BLaER1 treated with 17β-estradiol and CSF1 and Interleukin-3, amounts not matched to agents 10 nM and 100 nM (cell line): ENCODE measurements at regions not wholly inside any gene's neighbourhood (a gene's known extent, or its start where the extent isn't known, plus 50 kb on each side); places are given as distances from the start of the nearest gene placed in this dataset.

Experiments
- H3K27ac ChIP-seq, 11 experiments: shearing (Covaris generic); formaldehyde crosslinking; 2 replicates each; pipeline ENCODE4 v1.8.1; 2022
- H3K27me3 ChIP-seq, 11 experiments: shearing (Covaris generic); formaldehyde crosslinking; 2 replicates each; pipeline ENCODE4 v1.8.1; 2022
- H3K36me3 ChIP-seq, 11 experiments: shearing (Covaris generic); formaldehyde crosslinking; 2 replicates each; pipeline ENCODE4 v1.8.1; 2022
- H3K4me1 ChIP-seq, 10 experiments: shearing (Covaris generic); formaldehyde crosslinking; 2 replicates each; pipeline ENCODE4 v1.8.1; 2022
- H3K4me2 ChIP-seq, 11 experiments: shearing (Covaris generic); formaldehyde crosslinking; 2 replicates each; pipeline ENCODE4 v1.8.1; 2022
- H3K4me3 ChIP-seq, 10 experiments: shearing (Covaris generic); formaldehyde crosslinking; 2 replicates each; pipeline ENCODE4 v1.8.1; 2022
- H3K9ac ChIP-seq, 11 experiments: shearing (Covaris generic); formaldehyde crosslinking; 2 replicates each; pipeline ENCODE4 v1.8.1; 2022
- H3K9me3 ChIP-seq, 11 experiments: shearing (Covaris generic); formaldehyde crosslinking; replicated peaks in 1 of 11; 2 replicates each; pipeline ENCODE4 v1.8.1; 2022
- H4K20me1 ChIP-seq, 11 experiments: shearing (Covaris generic); formaldehyde crosslinking; 2 replicates each; pipeline ENCODE4 v1.8.1; 2022
- Cebpa-rat ChIP-seq, 11 experiments: shearing (Covaris generic); IDR thresholded peaks; 2 replicates each; pipeline ENCODE4 v1.8.1; 2022

DNA sequence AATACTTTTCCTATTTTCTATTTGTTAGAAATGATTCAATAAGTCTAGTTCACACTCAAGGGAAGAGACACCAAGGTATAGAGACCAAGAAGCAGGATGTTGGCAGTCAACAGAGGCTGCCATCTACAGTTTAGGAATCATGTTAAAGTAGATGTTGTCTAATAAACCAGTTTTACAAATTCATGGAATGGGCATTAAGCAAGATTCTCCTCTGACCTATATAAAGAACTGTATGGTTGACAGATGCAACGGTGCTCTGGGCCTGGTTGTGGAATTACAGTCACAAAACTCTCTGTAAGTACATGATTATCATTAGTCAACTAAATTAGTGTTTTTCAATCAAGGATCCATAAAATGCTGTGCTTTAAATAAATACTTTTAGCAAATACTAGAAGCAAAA lies 475.1 kb downstream of the NAV3 start:
- H3K4me3 ChIP-seq, result no peak overlapping the region
- no peak overlapping the region for H3K9ac ChIP-seq
- no peak overlapping the region for H3K4me2 ChIP-seq
- no peaks in the 10 kb centered on the region for H4K20me1 ChIP-seq
- H3K36me3 ChIP-seq, result no peaks in the 10 kb centered on the region
- H3K27me3 ChIP-seq, result no peaks in the 10 kb centered on the region
- H3K9me3 ChIP-seq, result no peaks in the 10 kb centered on the region
- H3K27ac ChIP-seq, result no peak overlapping the region
- TF ChIP-seq Cebpa-rat (IDR thresholded peaks at IDR 0.05), result no peak
- H3K4me1 ChIP-seq, result no peaks in the 10 kb centered on the region

DNA sequence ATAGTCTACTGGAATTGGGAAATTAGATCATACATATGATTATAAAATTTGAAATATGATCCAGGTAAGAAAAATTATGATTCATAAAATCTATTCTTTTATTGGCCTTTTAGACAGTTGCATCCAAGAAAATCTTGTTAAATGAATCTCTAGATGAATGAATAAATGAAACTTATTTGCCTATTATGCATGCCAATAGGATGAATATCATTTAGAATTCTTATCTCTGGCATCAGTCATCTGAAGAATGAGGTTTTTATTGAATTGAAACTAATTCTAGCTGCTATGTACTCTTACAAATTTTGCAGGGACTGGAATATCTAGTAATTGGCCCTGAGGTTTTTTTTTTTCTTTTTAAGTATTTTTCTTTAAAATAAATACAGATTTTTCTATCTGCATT lies 475.5 kb downstream of the NAV3 start:
- no peaks in the 10 kb centered on the region for H3K36me3 ChIP-seq
- TF ChIP-seq Cebpa-rat (IDR thresholded peaks at IDR 0.05), result no peak
- H3K4me2 ChIP-seq, result no peak overlapping the region
- no peaks in the 10 kb centered on the region for H3K27me3 ChIP-seq
- H3K27ac ChIP-seq, result no peak overlapping the region
- no peaks in the 10 kb centered on the region for H3K9me3 ChIP-seq
- no peaks in the 10 kb centered on the region for H3K4me1 ChIP-seq
- no peak overlapping the region for H3K4me3 ChIP-seq
- no peak overlapping the region for H3K9ac ChIP-seq
- H4K20me1 ChIP-seq, result no peaks in the 10 kb centered on the region

DNA sequence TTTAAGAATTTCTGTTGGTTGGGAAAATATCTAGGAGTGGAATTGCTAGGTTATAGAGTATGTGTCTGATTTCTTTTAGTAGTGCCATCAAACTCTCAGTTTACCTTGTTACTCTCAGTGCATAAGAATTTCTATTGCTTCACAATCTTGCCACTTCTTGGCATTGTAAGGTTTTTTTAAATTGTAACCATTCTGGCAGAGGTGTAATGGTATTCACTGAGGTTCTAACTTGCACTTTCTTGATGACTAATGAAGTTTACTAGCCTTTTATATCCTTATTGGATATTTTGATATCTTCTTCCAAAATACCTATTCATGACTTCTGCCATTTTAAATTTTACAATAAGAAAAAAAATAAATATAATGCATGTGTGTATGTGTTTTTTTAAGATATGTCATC lies 478.0 kb downstream of the NAV3 start:
- H3K27me3 ChIP-seq, result no peaks in the 10 kb centered on the region
- TF ChIP-seq Cebpa-rat (IDR thresholded peaks at IDR 0.05), result no peak
- no peak overlapping the region for H3K9ac ChIP-seq
- no peaks in the 10 kb centered on the region for H3K9me3 ChIP-seq
- H3K4me3 ChIP-seq, result no peak overlapping the region
- no peaks in the 10 kb centered on the region for H3K36me3 ChIP-seq
- H3K4me2 ChIP-seq, result no peak overlapping the region
- no peak overlapping the region for H3K27ac ChIP-seq
- no peaks in the 10 kb centered on the region for H4K20me1 ChIP-seq
- H3K4me1 ChIP-seq, result no peaks in the 10 kb centered on the region

DNA sequence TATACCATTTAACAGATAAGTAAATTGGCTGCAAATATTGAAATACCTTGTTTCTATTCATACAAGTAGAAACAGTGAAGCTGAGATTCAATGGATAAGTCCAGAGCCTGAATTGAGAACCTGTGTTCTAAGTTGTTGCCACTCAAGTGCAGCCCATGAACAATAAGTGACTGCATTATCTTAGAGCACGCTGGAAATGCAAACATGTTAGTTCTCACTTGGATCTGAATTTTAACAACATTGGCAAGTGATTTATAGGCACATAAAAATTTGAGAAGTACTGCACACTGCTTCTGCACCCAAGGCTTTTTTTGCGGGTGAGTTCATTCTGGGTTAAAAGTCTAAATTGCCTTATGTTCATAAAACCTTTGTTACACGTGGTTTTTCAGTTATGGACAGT lies 484.3 kb downstream of the NAV3 start:
- H3K27ac ChIP-seq, result no peak overlapping the region
- TF ChIP-seq Cebpa-rat (IDR thresholded peaks at IDR 0.05), result no peak
- H3K27me3 ChIP-seq, result no peaks in the 10 kb centered on the region
- no peaks in the 10 kb centered on the region for H3K4me1 ChIP-seq
- no peak overlapping the region for H3K9ac ChIP-seq
- no peaks in the 10 kb centered on the region for H3K36me3 ChIP-seq
- H3K4me2 ChIP-seq, result no peak overlapping the region
- no peaks in the 10 kb centered on the region for H3K9me3 ChIP-seq
- no peak overlapping the region for H3K4me3 ChIP-seq
- no peaks in the 10 kb centered on the region for H4K20me1 ChIP-seq

DNA sequence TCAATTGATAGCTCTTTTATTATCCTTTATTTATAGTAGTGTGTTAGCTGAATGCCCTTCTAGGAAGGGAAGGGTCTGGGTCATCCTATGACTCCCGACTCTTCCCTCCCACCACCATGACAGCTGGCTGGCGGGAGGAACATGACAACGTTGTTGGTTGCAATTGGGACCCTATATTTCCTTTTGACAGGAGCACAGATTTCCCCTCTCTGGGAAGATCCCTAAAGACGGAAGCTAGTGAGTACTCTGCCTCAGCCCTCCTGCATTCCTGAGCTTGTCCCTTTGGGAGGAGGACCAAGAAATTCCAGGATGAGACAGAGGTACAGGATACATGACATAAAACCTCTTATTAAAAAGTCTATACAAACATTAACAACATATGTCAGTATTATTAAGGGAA lies 485.4 kb downstream of the NAV3 start:
- Histone ChIP-seq H3K9ac (no peak overlapping the region), H3K27me3 (no peaks in the 10 kb centered on the region), H3K36me3 (no peaks in the 10 kb centered on the region), H3K4me3 (no peak overlapping the region), H3K4me2 (no peak overlapping the region), H3K27ac (no peak overlapping the region), H3K9me3 (peaks cover 0 to 5% (median 0%) of the 10 kb centered on the region in 11 experiments; a peak in 1 of 22 replicates), H3K4me1 (no peaks in the 10 kb centered on the region), H4K20me1 (no peaks in the 10 kb centered on the region)
- TF ChIP-seq Cebpa-rat (IDR thresholded peaks at IDR 0.05), result no peak

DNA sequence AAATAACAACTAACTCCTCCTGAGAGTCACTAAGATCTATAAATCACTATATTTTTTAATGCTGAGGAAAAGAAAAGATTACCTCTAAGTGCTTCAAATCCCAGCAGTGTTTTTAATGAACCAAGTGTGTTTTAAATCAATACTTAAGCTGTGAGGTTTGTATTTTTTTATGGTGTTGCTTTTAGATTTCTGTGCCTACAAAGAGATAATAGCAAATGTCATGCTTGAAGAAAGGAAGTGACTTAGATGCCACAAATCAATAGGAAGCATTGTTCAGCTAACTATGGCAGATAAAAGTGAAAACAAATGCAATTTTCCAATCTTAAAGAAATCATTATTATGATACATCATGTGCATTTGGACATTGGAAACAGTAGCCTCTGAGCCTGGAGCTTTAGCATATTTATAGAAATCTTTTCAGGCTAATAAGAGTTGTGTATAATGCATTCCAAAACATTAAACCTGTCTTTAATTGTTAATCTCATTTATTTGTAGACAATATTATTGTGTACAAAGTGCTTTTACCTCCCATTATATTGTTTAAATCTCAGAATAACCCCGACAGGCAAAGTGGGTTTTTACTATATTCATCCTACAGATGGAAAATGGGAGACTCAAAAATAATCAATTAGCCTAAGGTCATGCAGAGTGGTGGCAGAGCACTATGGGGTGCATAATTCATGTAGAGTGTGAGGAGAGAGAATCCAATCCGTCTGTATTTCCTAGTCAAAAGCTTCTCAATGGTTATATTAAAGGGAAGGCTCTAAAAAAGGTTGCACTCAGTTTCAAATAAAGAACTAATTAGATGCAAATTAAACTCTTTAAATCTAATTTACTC lies 486.2 kb downstream of the NAV3 start:
- no peak overlapping the region for H3K4me2 ChIP-seq
- H3K9me3 ChIP-seq, result peaks cover 0 to 5% (median 0%) of the 10 kb centered on the region in 11 experiments; a peak in 1 of 22 replicates
- H3K27ac ChIP-seq, result no peak overlapping the region
- TF ChIP-seq Cebpa-rat (IDR thresholded peaks at IDR 0.05), result no peak
- H3K27me3 ChIP-seq, result no peaks in the 10 kb centered on the region
- no peaks in the 10 kb centered on the region for H3K36me3 ChIP-seq
- no peaks in the 10 kb centered on the region for H3K4me1 ChIP-seq
- no peak overlapping the region for H3K9ac ChIP-seq
- no peak overlapping the region for H3K4me3 ChIP-seq
- no peaks in the 10 kb centered on the region for H4K20me1 ChIP-seq

DNA sequence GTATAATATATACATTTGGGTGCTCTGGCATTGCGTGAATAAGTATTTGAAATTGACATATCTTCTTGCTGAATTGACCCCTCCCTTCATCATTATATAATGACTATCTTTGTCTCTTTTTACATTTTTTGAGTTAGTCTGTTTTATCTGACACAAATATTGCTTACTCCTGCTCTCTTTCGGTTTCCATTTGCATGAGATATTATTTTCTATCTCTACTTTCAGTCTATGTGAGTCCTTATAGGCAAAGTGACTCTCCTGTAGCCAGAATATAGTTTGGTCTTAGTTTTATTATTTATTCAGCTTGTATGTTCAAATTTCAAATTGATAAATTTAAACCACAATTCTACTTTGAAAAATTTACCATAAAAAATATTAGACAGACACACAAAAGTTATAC lies 491.0 kb downstream of the NAV3 start:
- no peak for TF ChIP-seq Cebpa-rat (IDR thresholded peaks at IDR 0.05)
- H3K4me3 ChIP-seq, result no peak overlapping the region
- H3K4me2 ChIP-seq, result no peak overlapping the region
- H3K27me3 ChIP-seq, result no peaks in the 10 kb centered on the region
- H3K9me3 ChIP-seq, result peaks cover 0 to 5% (median 0%) of the 10 kb centered on the region in 11 experiments; a peak in 1 of 22 replicates
- H3K4me1 ChIP-seq, result no peaks in the 10 kb centered on the region
- no peaks in the 10 kb centered on the region for H3K36me3 ChIP-seq
- no peaks in the 10 kb centered on the region for H4K20me1 ChIP-seq
- H3K27ac ChIP-seq, result no peak overlapping the region
- no peak overlapping the region for H3K9ac ChIP-seq

DNA sequence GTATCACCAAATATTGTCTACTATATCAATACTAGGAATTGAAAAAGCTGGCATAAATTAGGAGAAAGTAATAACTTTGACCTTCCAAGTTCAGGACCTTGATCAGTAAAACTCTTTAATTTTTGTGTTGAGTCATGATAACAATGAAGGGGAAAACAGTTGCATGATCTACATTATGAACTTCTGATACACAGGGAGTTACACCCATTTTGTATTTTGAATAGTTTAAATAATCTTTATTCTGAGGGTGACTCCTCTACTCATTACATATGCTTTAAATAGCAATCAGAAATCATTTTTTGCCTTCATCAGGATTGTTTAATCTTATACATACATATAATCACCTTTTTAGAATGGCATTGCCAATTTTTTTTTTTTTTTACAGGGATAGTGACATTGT lies 492.5 kb downstream of the NAV3 start:
- Histone ChIP-seq H4K20me1 (no peaks in the 10 kb centered on the region), H3K4me2 (no peak overlapping the region), H3K27ac (no peak overlapping the region), H3K9me3 (peaks cover 0 to 5% (median 0%) of the 10 kb centered on the region in 11 experiments; a peak in 1 of 22 replicates), H3K27me3 (no peaks in the 10 kb centered on the region), H3K4me1 (no peaks in the 10 kb centered on the region), H3K9ac (no peak overlapping the region), H3K4me3 (no peak overlapping the region), H3K36me3 (no peaks in the 10 kb centered on the region)
- no peak for TF ChIP-seq Cebpa-rat (IDR thresholded peaks at IDR 0.05)

DNA sequence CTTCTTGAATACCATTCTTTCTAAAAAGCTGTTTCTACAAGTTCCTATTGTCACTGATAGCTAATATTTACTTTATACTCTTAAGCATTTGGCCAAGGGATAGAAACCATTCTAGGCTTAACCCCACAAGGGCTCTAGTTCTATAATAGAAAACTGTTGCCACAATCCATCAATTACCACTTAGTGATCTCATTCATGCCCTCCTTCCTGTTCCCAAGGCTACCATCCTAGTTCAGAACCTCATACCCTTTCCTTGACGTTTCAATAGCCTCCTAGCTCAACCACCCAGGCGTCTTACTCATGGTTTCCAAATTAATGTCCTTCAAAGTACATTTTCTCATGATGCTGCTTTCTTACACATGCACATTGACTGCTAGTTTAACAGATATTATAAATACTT lies 493.5 kb downstream of the NAV3 start:
- H4K20me1 ChIP-seq, result no peaks in the 10 kb centered on the region
- no peak for TF ChIP-seq Cebpa-rat (IDR thresholded peaks at IDR 0.05)
- no peaks in the 10 kb centered on the region for H3K27me3 ChIP-seq
- H3K9ac ChIP-seq, result no peak overlapping the region
- no peaks in the 10 kb centered on the region for H3K4me1 ChIP-seq
- no peak overlapping the region for H3K27ac ChIP-seq
- no peak overlapping the region for H3K4me3 ChIP-seq
- H3K36me3 ChIP-seq, result no peaks in the 10 kb centered on the region
- no peak overlapping the region for H3K4me2 ChIP-seq
- H3K9me3 ChIP-seq, result peaks cover 0 to 5% (median 0%) of the 10 kb centered on the region in 11 experiments; a peak in 1 of 22 replicates

DNA sequence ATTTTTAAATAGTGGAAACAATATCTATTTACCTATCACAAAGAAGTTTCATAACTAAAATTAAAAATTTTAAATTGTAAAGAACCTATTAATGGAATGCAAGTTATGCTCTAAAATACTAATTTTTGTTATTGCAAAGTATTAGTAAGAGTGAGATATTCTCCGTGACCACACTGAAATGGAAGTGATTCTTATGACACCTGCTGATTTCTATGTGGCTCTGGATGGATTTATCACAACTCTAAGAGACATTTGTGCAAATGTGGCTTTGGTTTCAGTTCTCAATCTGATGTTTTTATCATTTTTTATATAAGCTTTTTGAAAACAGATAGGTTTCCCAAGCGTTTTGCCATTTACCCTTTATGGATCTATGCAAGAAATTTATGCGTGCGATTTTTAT lies 497.8 kb downstream of the NAV3 start:
- no peaks in the 10 kb centered on the region for H3K9me3 ChIP-seq
- H3K4me3 ChIP-seq, result no peak overlapping the region
- no peaks in the 10 kb centered on the region for H3K36me3 ChIP-seq
- H4K20me1 ChIP-seq, result no peaks in the 10 kb centered on the region
- H3K9ac ChIP-seq, result no peak overlapping the region
- H3K4me2 ChIP-seq, result no peak overlapping the region
- peaks cover 0 to 11% (median 0%) of the 10 kb centered on the region in 10 experiments; a peak in 1 of 20 replicates for H3K4me1 ChIP-seq
- no peak for TF ChIP-seq Cebpa-rat (IDR thresholded peaks at IDR 0.05)
- H3K27ac ChIP-seq, result no peak overlapping the region
- no peaks in the 10 kb centered on the region for H3K27me3 ChIP-seq
